HCT116 (cell line): ENCODE measurements at regions not wholly inside any gene's neighbourhood (a gene's known extent, or its start where the extent isn't known, plus 50 kb on each side); places are given as distances from the start of the nearest gene placed in this dataset.

ENCODE experiments used
- ATAC-seq: fragments of 200-7000 bp; cut with Tn5 transposase; 2 replicates; pipeline ENCODE4 v1.9.1; 2020; ENCODE audit warnings: mild to moderate bottlenecking, moderate library complexity
- BruUV-seq: library from RNA; stranded (reverse); fragments of 400-500 nt; replicated peaks from 2 replicates; lab custom pipeline; 2021; lab: Mats Ljungman, UMichigan
- CTCF ChIA-PET: fragments of 300-600 bp; sonication (Branson Sonifier 250); formaldehyde crosslinking; loops from one replicate; lab custom pipeline; 2021; ENCODE audit warnings: antibody characterized with exemption; lab: Charles Lee
- POLR2A ChIA-PET: fragments of 300-600, 350-600 bp; sonication (Branson Sonifier 250); formaldehyde crosslinking; loops from one replicate; lab custom pipeline; 2021; ENCODE audit warnings: antibody characterized with exemption; lab: Charles Lee
- RAD21 ChIA-PET, 2 experiments: fragments of 300-600 bp; sonication (Branson Sonifier 250); formaldehyde crosslinking; loops; one replicate each; lab custom pipeline; 2023; ENCODE audit warnings: low total read pairs in 2 of 2; ENCODE audit not compliant: uncharacterized antibody in 2 of 2, unreplicated experiment in 2 of 2, low non-redundant PET in 1 of 2; lab: Charles Lee
- DNase-seq: peaks from one replicate; pipeline ENCODE4 v3.0.0-alpha.2; 2010; ENCODE audit warnings: low read depth, low spot score
- H2AFZ ChIP-seq: fragments of 200-600 bp; shearing (Covaris generic), sonication (generic); 2 replicates; pipeline ENCODE4 v1.6.1; 2017; ENCODE audit warnings: low read depth, mixed run types, mixed read lengths, antibody characterized with exemption, low read length; ENCODE audit not compliant: poor library complexity, severe bottlenecking
- H3K27ac ChIP-seq: 2 replicates; pipeline ENCODE4 v1.5.1; 2012; ENCODE audit warnings: low read depth, low read length
- H3K27me3 ChIP-seq: fragments of 200-600 bp; sonication (generic); 2 replicates; pipeline ENCODE4 v1.6.1; 2016; ENCODE audit warnings: mixed run types, low read length, mixed read lengths; ENCODE audit not compliant: insufficient read depth
- H3K36me3 ChIP-seq, 2 experiments: fragments of 200-500 bp in 1 of 2; fragments of 200-600 bp in 1 of 2; sonication (Bioruptor generic) in 1 of 2; sonication (generic) in 1 of 2; 2 replicates each; pipeline versions ENCODE4 v1.5.1 to v1.6.1; 2014 to 2016; ENCODE audit warnings: low read length in 2 of 2, inconsistent platforms in 1 of 2, mixed read lengths in 1 of 2, mixed run types in 1 of 2; ENCODE audit not compliant: insufficient read depth in 2 of 2, control insufficient read depth in 1 of 2
- H3K4me1 ChIP-seq, 2 experiments: fragments of 200-600 bp in 1 of 2; sonication (generic) in 1 of 2; 2 replicates each; pipeline versions ENCODE4 v1.5.1 to v1.6.1; 2012 to 2017; ENCODE audit warnings: low read length in 2 of 2, inconsistent platforms in 1 of 2, mild to moderate bottlenecking in 1 of 2, mixed read lengths in 1 of 2, mixed run types in 1 of 2, moderate library complexity in 1 of 2; ENCODE audit not compliant: insufficient read depth in 2 of 2, control insufficient read depth in 1 of 2
- H3K4me2 ChIP-seq: fragments of 200-600 bp; sonication (generic); 2 replicates; pipeline ENCODE4 v1.6.1; 2017; ENCODE audit warnings: mixed run types, low read length, mixed read lengths
- H3K4me3 ChIP-seq, 2 experiments: fragments of 200-600 bp in 1 of 2; sonication (generic) in 1 of 2; replicated peaks in 1 of 2; 2 replicates each; pipeline ENCODE4 v1.5.1; 2011 to 2016; ENCODE audit warnings: low read length in 2 of 2, control low read depth in 1 of 2, low read depth in 1 of 2, mild to moderate bottlenecking in 1 of 2, mixed read lengths in 1 of 2, mixed run types in 1 of 2
- H3K79me2 ChIP-seq: fragments of 200-600 bp; sonication (generic); 2 replicates; pipeline ENCODE4 v1.6.1; 2017; ENCODE audit warnings: mild to moderate bottlenecking, mixed run types, low read length, moderate library complexity, mixed read lengths; ENCODE audit not compliant: insufficient read depth
- H3K9ac ChIP-seq: fragments of 200-600 bp; sonication (generic); 2 replicates; pipeline ENCODE4 v1.6.1; 2016; ENCODE audit warnings: low read length, mixed read lengths
- H3K9me2 ChIP-seq: fragments of 200-600 bp; sonication (generic), shearing (Covaris generic); 2 replicates; pipeline ENCODE4 v1.6.1; 2017; ENCODE audit warnings: mixed run types, mild to moderate bottlenecking, moderate library complexity; ENCODE audit not compliant: insufficient read depth
- H3K9me3 ChIP-seq, 2 experiments: fragments of 200-500 bp in 1 of 2; fragments of 200-600 bp in 1 of 2; sonication (Bioruptor generic) in 1 of 2; sonication (generic) in 1 of 2; 2 replicates each; pipeline ENCODE4 v1.6.1; 2014 to 2017; ENCODE audit warnings: low read length in 2 of 2, mixed read lengths in 2 of 2, inconsistent platforms in 1 of 2, low read depth in 1 of 2, mild to moderate bottlenecking in 1 of 2, mixed run types in 1 of 2, moderate library complexity in 1 of 2; ENCODE audit not compliant: control insufficient read depth in 1 of 2, insufficient read depth in 1 of 2
- H4K20me1 ChIP-seq: fragments of 200-600 bp; sonication (generic), shearing (Covaris generic); 2 replicates; pipeline ENCODE4 v1.6.1; 2017; ENCODE audit warnings: mixed run types, mild to moderate bottlenecking, moderate library complexity; ENCODE audit not compliant: insufficient read depth
- ATF3 ChIP-seq: IDR thresholded peaks from 2 replicates; pipeline ENCODE4 v1.6.1; 2012
- CTCF ChIP-seq, 3 experiments: fragments of 200-600 bp in 1 of 3; sonication (generic) in 1 of 3; IDR thresholded peaks in 2 of 3; conservative IDR thresholded peaks in 1 of 3; 2 replicates each; pipeline ENCODE4 v1.5.1; 2012 to 2017; ENCODE audit warnings: low read depth in 2 of 3, low read length in 2 of 3, antibody characterized with exemption in 1 of 3, borderline replicate concordance in 1 of 3, control low read depth in 1 of 3, mild to moderate bottlenecking in 1 of 3, mixed read lengths in 1 of 3, mixed run types in 1 of 3, moderate library complexity in 1 of 3; ENCODE audit not compliant: insufficient read depth in 1 of 3
- EGR1 ChIP-seq: IDR thresholded peaks from 2 replicates; pipeline ENCODE4 v1.6.1; 2012; ENCODE audit warnings: low read depth
- ELF1 ChIP-seq: IDR thresholded peaks from 2 replicates; pipeline ENCODE4 v1.6.1; 2012; ENCODE audit warnings: low read depth, borderline replicate concordance
- EZH2 ChIP-seq: fragments of 200-600 bp; sonication (generic); IDR thresholded peaks from 2 replicates; pipeline ENCODE4 v1.6.1; 2017; ENCODE audit warnings: antibody characterized with exemption, mixed run types
- EZH2phosphoT487 ChIP-seq: fragments of 200-600 bp; IDR thresholded peaks from 2 replicates; pipeline ENCODE4 v1.6.1; 2018; ENCODE audit warnings: antibody characterized with exemption, borderline replicate concordance
- FOSL1 ChIP-seq: IDR thresholded peaks from 2 replicates; pipeline ENCODE4 v1.6.1; 2012; ENCODE audit warnings: low read depth
- MAX ChIP-seq: IDR thresholded peaks from 2 replicates; pipeline ENCODE4 v1.6.1; 2012
- POLR2A ChIP-seq: IDR thresholded peaks from 2 replicates; pipeline ENCODE4 v1.7.0; 2011; ENCODE audit warnings: borderline replicate concordance; ENCODE audit not compliant: insufficient read depth, insufficient read length; ENCODE audit errors: extremely low read depth
- POLR2AphosphoS5 ChIP-seq: IDR thresholded peaks from 2 replicates; pipeline ENCODE4 v1.6.1; 2011; ENCODE audit warnings: mild to moderate bottlenecking, low read depth, low read length, moderate library complexity
- RAD21 ChIP-seq: IDR thresholded peaks from 2 replicates; pipeline ENCODE4 v1.6.1; 2012; ENCODE audit warnings: low read depth, mild to moderate bottlenecking
- SIN3A ChIP-seq: IDR thresholded peaks from 2 replicates; pipeline ENCODE4 v1.6.1; 2012; ENCODE audit warnings: low read depth
- ZFX ChIP-seq: fragments of 450-650 bp; IDR thresholded peaks from 2 replicates; pipeline ENCODE4 v1.6.1; 2017
- ZNF274 ChIP-seq: fragments of 200-500 bp; sonication (Bioruptor generic); IDR thresholded peaks from 2 replicates; pipeline ENCODE4 v1.6.1; 2014; ENCODE audit warnings: mild to moderate bottlenecking, low read depth, low read length, inconsistent platforms
- intact Hi-C: fragments of 100-400 bp; cut with micrococcal nuclease; formaldehyde crosslinking; loops from 2 replicates; pipeline ENCODE4 v1.10.0; 2022

GRCh38 chr14:30431552-30431951 is 127.4 kb upstream of the G2E3 start (continued):
- no peak for TF ChIP-seq ATF3
- TF ChIP-seq POLR2AphosphoS5: no peak

- Histone ChIP-seq H3K9ac (no peak overlapping the region), H3K9me2 (no peaks in the 10 kb centered on the region), H3K27ac (no peak overlapping the region), H3K36me3 (no peaks in the 10 kb centered on the region), H3K9me3 (no peaks in the 10 kb centered on the region), H3K4me3 (no peak overlapping the region), H4K20me1 (no peaks in the 10 kb centered on the region), H3K4me1 (no peaks in the 10 kb centered on the region), H2AFZ (no peak overlapping the region), H3K79me2 (no peaks in the 10 kb centered on the region), H3K27me3 (peaks cover 18% of the 10 kb centered on the region), H3K4me2 (no peak overlapping the region)
- ATAC-seq: no peak
- CTCF ChIA-PET: interaction anchor here (0.5 kb wide), 1 partner anchor 679 kb away, joined by 3 read pairs; no protein-coding TSS in a partner anchor
- no TSS peak for BruUV-seq
- RAD21 ChIA-PET: no interaction called here
- no peak for TF ChIP-seq RAD21
- TF ChIP-seq CTCF (IDR thresholded peaks at IDR 0.05 in 2 of 3, conservative IDR thresholded peaks at IDR 0.05 in 1 of 3; ENCODE audit: borderline replicate concordance in 1 of 3, insufficient read depth in 1 of 3, low read depth in 2 of 3, low read length in 2 of 3): no peak
- no peak for TF ChIP-seq POLR2A
- TF ChIP-seq ZNF274: no peak
- no peak for TF ChIP-seq ZFX
- no peak for TF ChIP-seq FOSL1
- no peak for TF ChIP-seq ELF1
- TF ChIP-seq EZH2: no peak
- no peak for TF ChIP-seq MAX
- no peak for TF ChIP-seq SIN3A
- no peak for TF ChIP-seq EZH2phosphoT487
- no peak for TF ChIP-seq EGR1
- POLR2A ChIA-PET: no interaction called here
- intact Hi-C loops: loop anchor here (5.0 kb wide), 2 partner anchors 889 to 1689 kb away; no protein-coding TSS in a partner anchor
- no peak for DNase-seq
Measured at GRCh38 chr14:30440961-30441360, 118.0 kb upstream of the G2E3 start.
